GM06990 (cell line): ENCODE measurements at regions not wholly inside any gene's neighbourhood (a gene's known extent, or its start where the extent isn't known, plus 50 kb on each side); places are given as distances from the start of the nearest gene placed in this dataset.

Experiments
- DNase-seq: peaks from one replicate; pipeline ENCODE4 v3.0.0-alpha.2; 2011; ENCODE audit not compliant: insufficient read length; ENCODE audit errors: extremely low read depth
- H3K27me3 ChIP-seq: replicated peaks from 2 replicates; pipeline ENCODE4 v1.6.0; 2011; ENCODE audit warnings: low read length; ENCODE audit not compliant: control insufficient read depth, insufficient read depth
- H3K36me3 ChIP-seq: 2 replicates; pipeline ENCODE4 v1.5.1; 2011; ENCODE audit warnings: low read length; ENCODE audit not compliant: control insufficient read depth, insufficient read depth
- H3K4me3 ChIP-seq: replicated peaks from 2 replicates; pipeline ENCODE4 v1.5.1; 2011; ENCODE audit warnings: low read depth, mild to moderate bottlenecking, control low read depth, low read length
- CTCF ChIP-seq: IDR thresholded peaks from 2 replicates; pipeline ENCODE4 v1.5.1; 2011; ENCODE audit warnings: low read length, control low read depth, mild to moderate bottlenecking, inconsistent platforms; ENCODE audit not compliant: insufficient read depth, poor library complexity, severe bottlenecking

- H3K4me3 ChIP-seq, result no peak overlapping the region
Measured at GRCh38 chr16:18072161-18072560, 264.4 kb downstream of the NPIPA8 start.

GRCh38 chr16:18069683-18070082 lies 266.9 kb downstream of the NPIPA8 start:
- no peak for TF ChIP-seq CTCF
- no peaks in the 10 kb centered on the region for H3K36me3 ChIP-seq
- H3K27me3 ChIP-seq, result no peaks in the 10 kb centered on the region
- no peak for DNase-seq
- H3K4me3 ChIP-seq, result no peak overlapping the region

More at GRCh38 chr16:18072161-18072560, 264.4 kb downstream of the NPIPA8 start:
- DNase-seq, result no peak
- Histone ChIP-seq H3K27me3 (no peaks in the 10 kb centered on the region), H3K36me3 (no peaks in the 10 kb centered on the region)
- TF ChIP-seq CTCF, result no peak

GRCh38 chr16:18068477-18068876 lies 268.1 kb downstream of the NPIPA8 start:
- no peak for DNase-seq
- no peak overlapping the region for H3K4me3 ChIP-seq
- no peaks in the 10 kb centered on the region for H3K36me3 ChIP-seq
- no peaks in the 10 kb centered on the region for H3K27me3 ChIP-seq
- no peak for TF ChIP-seq CTCF

- Histone ChIP-seq H3K36me3 (no peaks in the 10 kb centered on the region), H3K27me3 (no peaks in the 10 kb centered on the region; the same call in 1 of the 2 replicates), H3K4me3 (no peak overlapping the region)
- no peak for TF ChIP-seq CTCF
- no peak for DNase-seq
Measured at GRCh38 chr16:18062713-18063112, 273.8 kb downstream of the NPIPA8 start.

GRCh38 chr16:18060351-18060750 lies 276.2 kb downstream of the NPIPA8 start:
- no peak for TF ChIP-seq CTCF
- Histone ChIP-seq H3K36me3 (no peaks in the 10 kb centered on the region), H3K4me3 (no peak overlapping the region), H3K27me3 (no peaks in the 10 kb centered on the region; the same call in 1 of the 2 replicates)
- no peak for DNase-seq

GRCh38 chr16:18059577-18059976 lies 277.0 kb downstream of the NPIPA8 start:
- no peak for TF ChIP-seq CTCF
- Histone ChIP-seq H3K36me3 (no peaks in the 10 kb centered on the region), H3K4me3 (no peak overlapping the region), H3K27me3 (no peaks in the 10 kb centered on the region; the same call in 1 of the 2 replicates)
- no peak for DNase-seq
